ENCODE measurements at regions not wholly inside any gene's neighbourhood (a gene's known extent, or its start where the extent isn't known, plus 50 kb on each side); places are given as distances from the start of the nearest gene placed in this dataset.

- no peak for TF ChIP-seq CTCF (IDR thresholded peaks at IDR 0.05; ENCODE audit: low read depth, low read length, poor library complexity, severe bottlenecking)
- TF ChIP-seq EZH2phosphoT487 (IDR thresholded peaks at IDR 0.05; ENCODE audit: borderline replicate concordance, low read length), result no peak
Measured at GRCh38 chr13:63900406-63900805, 2484.8 kb upstream of the PCDH20 start.
